Dendritic cell treated with granulocyte-macrophage colony-stimulating factor and Interleukin-4, amounts not matched to agents 40 ng/mL and 50 ng/mL, for 4 days (primary cell): ENCODE measurements at regions not wholly inside any gene's neighbourhood (a gene's known extent, or its start where the extent isn't known, plus 50 kb on each side); places are given as distances from the start of the nearest gene placed in this dataset.
"Not testable (repeated sequence)": the region's sequence is repeated elsewhere in the genome, so short reads cannot be mapped to it uniquely, and the experiment has no call there.

Experiments
- H3K27ac Mint-ChIP-seq: one replicate; pipeline ENCODE4 v1.8.0; 2022; ENCODE audit warnings: mild to moderate bottlenecking, mixed read lengths
- H3K27me3 Mint-ChIP-seq: one replicate; pipeline ENCODE4 v1.8.0; 2022; ENCODE audit warnings: mild to moderate bottlenecking, mixed read lengths
- H3K36me3 Mint-ChIP-seq: one replicate; pipeline ENCODE4 v1.8.0; 2022; ENCODE audit warnings: low read depth, mixed read lengths
- H3K4me1 Mint-ChIP-seq: one replicate; pipeline ENCODE4 v1.8.0; 2022; ENCODE audit warnings: low read depth, mixed read lengths
- H3K4me3 Mint-ChIP-seq: one replicate; pipeline ENCODE4 v1.8.0; 2022; ENCODE audit warnings: mild to moderate bottlenecking, moderate library complexity, mixed read lengths
- H3K9me3 Mint-ChIP-seq: one replicate; pipeline ENCODE4 v1.8.0; 2022; ENCODE audit warnings: mixed read lengths
- intact Hi-C: fragments of 100-400 bp; cut with micrococcal nuclease; formaldehyde crosslinking; loops from one replicate; pipeline ENCODE4 v1.15.0; 2022

GRCh38 chr4:158038718-158039117, 134.1 kb downstream of the GASK1B start:
- no peak overlapping the region for H3K27ac Mint-ChIP-seq
- peaks cover 34% of the 10 kb centered on the region for H3K9me3 Mint-ChIP-seq
- no peaks in the 10 kb centered on the region for H3K27me3 Mint-ChIP-seq
- H3K36me3 Mint-ChIP-seq, result peaks cover 9% of the 10 kb centered on the region
- H3K4me3 Mint-ChIP-seq, result no peak overlapping the region
- intact Hi-C loops, result no loop called here
- H3K4me1 Mint-ChIP-seq, result peaks cover 11% of the 10 kb centered on the region

GRCh38 chr4:158036998-158037397, 135.8 kb downstream of the GASK1B start:
- H3K4me3 Mint-ChIP-seq, result no peak overlapping the region
- intact Hi-C loops, result no loop called here
- H3K4me1 Mint-ChIP-seq, result peaks cover 25% of the 10 kb centered on the region
- H3K27me3 Mint-ChIP-seq, result no peaks in the 10 kb centered on the region
- H3K36me3 Mint-ChIP-seq, result peaks cover 9% of the 10 kb centered on the region
- H3K27ac Mint-ChIP-seq, result peak overlapping the region; percentile 10
- peaks cover 34% of the 10 kb centered on the region for H3K9me3 Mint-ChIP-seq

GRCh38 chr4:158035662-158036195, 137.1 kb downstream of the GASK1B start:
- peaks cover 31% of the 10 kb centered on the region for H3K4me1 Mint-ChIP-seq
- no peaks in the 10 kb centered on the region for H3K27me3 Mint-ChIP-seq
- no peak overlapping the region for H3K4me3 Mint-ChIP-seq
- intact Hi-C loops, result no loop called here
- H3K27ac Mint-ChIP-seq, result no peak overlapping the region
- peaks cover 29% of the 10 kb centered on the region for H3K9me3 Mint-ChIP-seq
- peaks cover 9% of the 10 kb centered on the region for H3K36me3 Mint-ChIP-seq

DNA sequence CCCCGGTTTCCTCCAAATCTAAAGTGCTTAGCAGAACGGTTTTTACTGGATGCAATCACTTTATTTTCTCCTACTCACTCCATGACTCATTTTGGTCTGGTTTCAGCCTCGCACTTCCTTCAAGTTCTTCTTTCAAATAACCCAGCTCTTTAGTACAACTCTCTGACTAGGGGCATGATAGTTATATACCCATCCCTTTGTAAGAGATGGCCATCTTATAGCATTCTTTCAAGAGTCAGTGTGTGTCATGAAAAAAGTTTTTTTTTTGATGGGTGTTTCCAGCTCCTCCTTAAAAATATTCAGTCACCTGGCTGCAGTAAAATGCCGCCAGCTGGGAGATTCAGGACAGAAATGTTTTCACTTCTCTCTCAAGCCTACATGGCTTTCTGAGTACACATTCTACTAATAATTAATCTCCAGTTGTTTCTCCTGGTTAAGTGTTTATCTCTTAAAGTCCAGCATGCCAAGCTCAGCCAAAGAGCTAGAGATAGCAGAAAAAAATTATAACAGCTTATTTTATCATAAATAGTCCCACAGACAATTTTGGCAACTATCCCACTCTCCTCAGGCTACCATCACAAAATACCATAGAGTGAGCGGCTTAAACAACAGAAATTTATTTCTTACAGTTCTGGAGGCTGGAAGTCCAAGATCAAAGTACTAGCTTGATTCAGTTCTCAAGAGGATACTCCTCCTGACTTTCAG, 139.3 kb downstream of the GASK1B start:
- Mint-ChIP-seq H3K36me3 (peaks cover 11% of the 10 kb centered on the region), H3K9me3 (peaks cover 18% of the 10 kb centered on the region), H3K27me3 (no peaks in the 10 kb centered on the region), H3K4me3 (peak overlapping the region; percentile 28), H3K27ac (peak overlapping the region; percentile 83), H3K4me1 (peaks cover 38% of the 10 kb centered on the region)
- intact Hi-C loops, result loop anchor here (5.0 kb wide), 1 partner anchor 41 kb away; no protein-coding TSS in a partner anchor

DNA sequence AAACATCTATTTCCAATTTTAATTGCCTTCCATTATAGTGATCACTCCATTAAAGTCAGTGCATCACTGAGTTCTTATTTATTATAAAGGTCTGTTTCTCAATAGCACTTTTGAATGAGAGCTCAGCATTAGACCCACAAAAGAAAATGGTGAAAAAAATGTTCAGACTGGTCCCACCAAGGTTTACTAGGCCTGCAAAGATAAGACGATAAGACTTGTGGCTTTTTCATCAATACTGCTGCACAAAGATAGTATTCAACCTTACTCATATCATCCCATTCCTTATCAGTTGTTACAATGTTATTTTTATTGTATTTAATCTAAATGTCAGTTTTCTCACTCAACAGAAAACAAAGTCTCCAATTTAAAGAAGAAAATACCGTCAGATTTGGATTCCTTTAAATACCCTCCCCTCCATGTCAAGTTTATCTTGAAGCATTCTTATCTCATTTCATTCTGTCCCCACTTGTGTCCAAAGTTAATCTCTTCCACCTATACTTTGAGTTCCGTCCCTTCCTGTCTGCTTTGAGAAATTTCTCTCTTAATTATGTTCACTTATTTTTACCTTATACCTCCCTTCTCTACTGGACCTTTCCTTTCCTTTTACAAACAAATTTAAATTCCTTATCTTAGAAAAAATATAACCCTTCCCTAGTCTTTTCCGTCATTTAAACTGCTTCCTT, 140.0 kb downstream of the GASK1B start:
- Mint-ChIP-seq H3K9me3 (peaks cover 18% of the 10 kb centered on the region), H3K4me1 (peaks cover 38% of the 10 kb centered on the region), H3K27ac (peak overlapping the region; percentile 83), H3K36me3 (peaks cover 17% of the 10 kb centered on the region), H3K4me3 (peak overlapping the region; percentile 28), H3K27me3 (no peaks in the 10 kb centered on the region)
- intact Hi-C loops, result loop anchor here (5.0 kb wide), 1 partner anchor 41 kb away; no protein-coding TSS in a partner anchor

- Mint-ChIP-seq H3K4me1 (peaks cover 29% of the 10 kb centered on the region), H3K36me3 (peaks cover 20% of the 10 kb centered on the region), H3K9me3 (peaks cover 24% of the 10 kb centered on the region)
- H3K27ac Mint-ChIP-seq, intact Hi-C loops, H3K27me3 Mint-ChIP-seq, H3K4me3 Mint-ChIP-seq: not testable (repeated sequence)
Observed at GRCh38 chr4:158028381-158028780, 144.4 kb downstream of the GASK1B start.

GRCh38 chr4:158025131-158025530, 147.7 kb downstream of the GASK1B start:
- Mint-ChIP-seq H3K36me3 (peaks cover 20% of the 10 kb centered on the region), H3K4me3 (no peak overlapping the region), H3K27me3 (no peaks in the 10 kb centered on the region), H3K4me1 (peaks cover 6% of the 10 kb centered on the region), H3K27ac (no peak overlapping the region), H3K9me3 (peaks cover 24% of the 10 kb centered on the region)
- intact Hi-C loops, result no loop called here

DNA sequence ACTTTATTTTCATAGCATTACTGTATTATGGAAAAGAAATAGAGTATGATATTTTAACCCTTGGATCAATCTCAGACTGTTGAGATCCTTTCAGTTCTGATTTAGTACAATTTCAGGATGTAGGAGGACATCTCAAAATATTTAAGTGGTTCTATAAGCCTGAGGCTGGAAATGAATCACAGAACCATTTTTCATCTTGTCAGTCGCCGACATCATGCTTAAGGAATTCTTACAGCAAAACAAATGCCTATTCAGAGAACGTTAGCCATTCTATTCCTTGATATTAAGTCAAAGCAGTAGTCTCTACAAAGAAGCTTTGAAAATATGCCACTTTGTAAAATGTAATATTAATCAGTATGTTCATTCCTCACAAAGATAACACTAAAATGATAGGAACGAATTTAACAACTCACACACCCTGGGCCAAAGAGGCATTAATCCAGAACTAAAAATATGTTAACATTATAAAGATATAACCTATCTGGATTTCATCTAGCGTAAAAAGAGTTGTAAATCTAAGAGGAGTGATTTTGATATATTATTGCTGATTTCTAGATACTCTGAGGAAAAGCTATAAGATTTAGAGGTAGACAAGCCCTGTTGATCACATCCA, 152.0 kb downstream of the GASK1B start:
- Mint-ChIP-seq H3K4me1 (peaks cover 9% of the 10 kb centered on the region), H3K4me3 (no peak overlapping the region), H3K27me3 (no peaks in the 10 kb centered on the region), H3K36me3 (no peaks in the 10 kb centered on the region), H3K9me3 (no peaks in the 10 kb centered on the region), H3K27ac (peak overlapping the region; percentile 39)
- intact Hi-C loops, result no loop called here

GRCh38 chr4:158020176-158020575, 152.6 kb downstream of the GASK1B start:
- Mint-ChIP-seq H3K27ac (peak overlapping the region; percentile 39), H3K4me3 (no peak overlapping the region), H3K36me3 (no peaks in the 10 kb centered on the region), H3K27me3 (no peaks in the 10 kb centered on the region), H3K4me1 (peaks cover 6% of the 10 kb centered on the region), H3K9me3 (no peaks in the 10 kb centered on the region)
- intact Hi-C loops, result no loop called here

GRCh38 chr4:158018831-158019230, 154.0 kb downstream of the GASK1B start:
- Mint-ChIP-seq H3K27me3 (no peaks in the 10 kb centered on the region), H3K36me3 (no peaks in the 10 kb centered on the region), H3K4me3 (no peak overlapping the region), H3K9me3 (no peaks in the 10 kb centered on the region), H3K4me1 (peaks cover 7% of the 10 kb centered on the region), H3K27ac (no peak overlapping the region)
- intact Hi-C loops, result no loop called here

- peak overlapping the region; percentile 73 for H3K27ac Mint-ChIP-seq
- H3K36me3 Mint-ChIP-seq, result no peaks in the 10 kb centered on the region
- H3K4me3 Mint-ChIP-seq, result no peak overlapping the region
- H3K27me3 Mint-ChIP-seq, result no peaks in the 10 kb centered on the region
- H3K4me1 Mint-ChIP-seq, result peaks cover 12% of the 10 kb centered on the region
- H3K9me3 Mint-ChIP-seq, result no peaks in the 10 kb centered on the region
- intact Hi-C loops, result no loop called here
Observed at GRCh38 chr4:158018221-158018830, 154.5 kb downstream of the GASK1B start.

- intact Hi-C loops, result no loop called here
- Mint-ChIP-seq H3K27ac (no peak overlapping the region), H3K9me3 (no peaks in the 10 kb centered on the region), H3K36me3 (no peaks in the 10 kb centered on the region), H3K4me1 (peaks cover 15% of the 10 kb centered on the region), H3K27me3 (no peaks in the 10 kb centered on the region), H3K4me3 (no peak overlapping the region)
Observed at GRCh38 chr4:158016511-158016910, 156.3 kb downstream of the GASK1B start.

GRCh38 chr4:158015241-158015640, 157.6 kb downstream of the GASK1B start:
- no peak overlapping the region for H3K4me3 Mint-ChIP-seq
- no peaks in the 10 kb centered on the region for H3K36me3 Mint-ChIP-seq
- no peak overlapping the region for H3K27ac Mint-ChIP-seq
- intact Hi-C loops, result no loop called here
- peaks cover 2% of the 10 kb centered on the region for H3K9me3 Mint-ChIP-seq
- peaks cover 18% of the 10 kb centered on the region for H3K4me1 Mint-ChIP-seq
- no peaks in the 10 kb centered on the region for H3K27me3 Mint-ChIP-seq

DNA sequence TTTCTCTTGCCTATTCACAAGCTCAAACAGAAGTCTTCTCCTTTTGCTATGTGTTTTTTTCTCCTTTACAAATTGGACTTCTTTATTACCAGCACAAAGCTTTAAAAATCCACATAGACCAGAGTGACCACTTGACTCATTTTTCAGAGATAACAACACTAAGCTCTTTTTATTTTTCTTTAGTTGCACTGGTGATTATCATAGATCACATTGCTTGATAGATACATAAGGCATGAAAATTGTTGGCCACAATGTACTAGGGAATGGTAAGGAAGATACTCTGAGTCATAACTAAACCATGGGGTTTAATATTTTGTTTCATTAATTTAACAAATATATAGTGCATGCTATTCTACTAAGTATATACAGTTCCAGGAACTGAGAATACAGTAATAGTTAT, 159.0 kb downstream of the GASK1B start:
- H3K4me1 Mint-ChIP-seq, result peaks cover 27% of the 10 kb centered on the region
- H3K27ac Mint-ChIP-seq, result peak overlapping the region; percentile 57
- intact Hi-C loops, result no loop called here
- H3K27me3 Mint-ChIP-seq, result no peaks in the 10 kb centered on the region
- peaks cover 9% of the 10 kb centered on the region for H3K9me3 Mint-ChIP-seq
- no peaks in the 10 kb centered on the region for H3K36me3 Mint-ChIP-seq
- no peak overlapping the region for H3K4me3 Mint-ChIP-seq
